ACC112 (cell line): ENCODE measurements at regions not wholly inside any gene's neighbourhood (a gene's known extent, or its start where the extent isn't known, plus 50 kb on each side); places are given as distances from the start of the nearest gene placed in this dataset.

ENCODE experiments used
- H2AFZ ChIP-seq: fragments of 200-600 bp; sonication (generic); one replicate; pipeline ENCODE4 v1.6.0; 2017; ENCODE audit warnings: antibody characterized with exemption, low read length; ENCODE audit not compliant: unreplicated experiment
- H3K27ac ChIP-seq: fragments of 200-600 bp; sonication (generic); 2 replicates; pipeline ENCODE4 v1.5.1; 2014; ENCODE audit warnings: low read depth, mild to moderate bottlenecking, antibody characterized with exemption, low read length, moderate library complexity
- H3K27me3 ChIP-seq: fragments of 200-600 bp; sonication (generic); 2 replicates; pipeline ENCODE4 v1.6.1; 2014; ENCODE audit warnings: mild to moderate bottlenecking, antibody characterized with exemption, low read length, moderate library complexity, mixed read lengths; ENCODE audit not compliant: insufficient read depth
- H3K36me3 ChIP-seq: fragments of 200-600 bp; sonication (generic); 2 replicates; pipeline ENCODE4 v1.6.1; 2016; ENCODE audit warnings: mild to moderate bottlenecking, antibody characterized with exemption, low read length, moderate library complexity, mixed read lengths; ENCODE audit not compliant: insufficient read depth
- H3K4me1 ChIP-seq: fragments of 200-600 bp; sonication (generic); one replicate; pipeline ENCODE4 v1.6.1; 2016; ENCODE audit warnings: low read length, mixed read lengths; ENCODE audit not compliant: insufficient read depth, unreplicated experiment, control insufficient read depth
- H3K4me3 ChIP-seq: fragments of 200-600 bp; sonication (generic); 2 replicates; pipeline ENCODE4 v1.5.1; 2014; ENCODE audit warnings: mild to moderate bottlenecking, low read depth, low read length
- H3K79me2 ChIP-seq: fragments of 200-600 bp; sonication (generic); one replicate; pipeline ENCODE4 v1.6.0; 2016; ENCODE audit warnings: low read length; ENCODE audit not compliant: control insufficient read depth, unreplicated experiment, insufficient read depth

- Histone ChIP-seq H2AFZ (no peak overlapping the region), H3K79me2 (no peaks in the 10 kb centered on the region), H3K4me1 (no peaks in the 10 kb centered on the region), H3K27me3 (no peaks in the 10 kb centered on the region), H3K27ac (no peak overlapping the region), H3K4me3 (no peak overlapping the region), H3K36me3 (no peaks in the 10 kb centered on the region)
Observed at GRCh38 chr5:57396701-57397100, 85.9 kb downstream of the ACTBL2 start.

DNA sequence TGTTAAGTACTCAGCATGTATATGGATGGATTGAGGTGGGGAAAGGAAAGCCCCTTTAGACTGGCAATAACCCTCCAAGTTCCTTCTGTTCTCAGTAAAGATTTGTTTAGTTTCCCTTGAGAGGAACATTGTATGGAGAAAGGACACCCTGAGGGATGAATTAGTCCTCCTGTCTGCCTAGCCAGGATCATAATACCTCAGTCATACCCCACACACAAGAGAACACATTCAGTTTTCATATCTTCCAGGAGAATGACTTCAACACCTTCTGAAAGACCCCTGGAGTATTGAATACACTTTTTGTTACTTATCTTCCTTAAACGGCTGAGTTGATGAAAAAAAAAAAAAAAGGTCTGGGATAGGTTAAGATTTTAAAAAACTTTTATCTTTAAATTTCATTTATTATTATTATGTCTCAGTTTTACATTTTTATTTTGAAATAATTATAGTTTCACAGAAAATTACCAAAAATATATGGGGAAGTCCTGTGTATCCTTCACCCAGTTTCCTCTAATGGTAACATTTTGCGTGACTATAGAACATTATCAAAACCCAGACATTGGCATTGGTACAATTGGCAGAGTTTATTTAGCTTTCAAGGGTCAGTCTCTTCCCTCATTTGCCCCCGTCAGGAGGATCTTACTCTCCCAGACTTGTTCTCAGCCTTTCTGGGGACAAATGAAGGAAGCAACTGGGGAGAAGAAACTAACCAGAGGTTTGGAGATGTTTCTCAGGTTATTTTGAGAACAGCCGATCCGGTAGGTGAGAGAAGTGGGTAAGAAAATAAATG, 88.0 kb downstream of the ACTBL2 start:
- Histone ChIP-seq H2AFZ (no peak overlapping the region), H3K79me2 (no peaks in the 10 kb centered on the region), H3K36me3 (no peaks in the 10 kb centered on the region), H3K27me3 (no peaks in the 10 kb centered on the region), H3K4me1 (no peaks in the 10 kb centered on the region), H3K4me3 (no peak overlapping the region), H3K27ac (no peak overlapping the region)

DNA sequence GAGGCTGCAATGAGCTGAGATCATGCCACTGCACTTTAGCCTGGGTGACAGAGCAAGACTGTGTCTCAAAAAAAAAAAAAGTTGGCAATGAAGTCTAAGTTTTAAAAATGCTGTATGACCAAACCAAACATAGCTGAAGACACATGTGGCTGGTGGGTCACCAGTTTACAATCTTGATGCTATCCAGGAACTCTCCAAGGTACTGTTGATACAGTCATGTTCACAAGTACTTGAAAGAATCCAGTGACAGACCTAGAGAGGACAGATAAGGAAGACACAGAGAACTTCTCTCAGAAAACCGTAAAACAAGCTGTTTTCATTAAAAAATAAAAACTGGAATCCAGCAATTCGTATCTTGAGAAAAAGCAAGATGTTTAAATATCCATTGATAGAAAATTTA, 95.7 kb downstream of the ACTBL2 start:
- peaks cover 9% of the 10 kb centered on the region for H3K4me1 ChIP-seq
- H3K4me3 ChIP-seq, result no peak overlapping the region
- no peaks in the 10 kb centered on the region for H3K27me3 ChIP-seq
- no peaks in the 10 kb centered on the region for H3K79me2 ChIP-seq
- H3K27ac ChIP-seq, result no peak overlapping the region
- H3K36me3 ChIP-seq, result no peaks in the 10 kb centered on the region
- no peak overlapping the region for H2AFZ ChIP-seq

DNA sequence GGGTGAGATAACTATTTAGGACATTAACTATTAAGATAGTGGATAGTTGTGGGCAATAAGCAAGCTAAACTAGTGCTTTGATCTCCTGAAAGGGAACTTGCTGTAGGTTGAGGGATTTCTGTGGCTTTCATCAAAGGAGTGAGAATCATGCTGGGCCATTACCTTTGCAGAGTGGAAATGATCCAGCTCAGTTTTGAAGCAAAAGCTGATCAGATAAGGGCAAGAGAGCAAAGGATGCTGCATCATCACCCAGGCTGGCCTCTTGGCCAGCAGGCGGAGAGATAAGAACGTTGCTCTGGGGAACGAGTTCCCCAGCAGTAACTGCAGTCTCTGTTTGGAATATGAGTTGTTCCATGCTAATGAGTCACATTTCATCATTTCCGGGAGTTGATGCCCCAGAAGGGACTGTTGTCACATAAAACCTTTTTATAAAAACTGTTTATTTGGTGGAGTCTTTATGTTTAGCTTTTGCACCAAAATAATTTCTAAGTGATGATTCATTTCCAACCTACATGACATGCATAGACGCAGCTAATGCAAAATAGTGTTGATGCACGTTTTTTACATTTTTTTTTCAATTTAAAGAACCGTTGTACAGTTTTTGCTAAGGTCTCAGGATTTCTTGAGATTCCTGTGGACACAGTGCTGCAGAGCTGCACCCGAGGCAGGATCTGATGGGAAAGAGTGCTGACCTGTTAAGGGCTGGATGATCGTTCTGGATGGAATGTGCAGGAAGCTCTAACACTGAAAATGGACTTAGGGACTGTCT, 99.3 kb downstream of the ACTBL2 start:
- Histone ChIP-seq H2AFZ (no peak overlapping the region), H3K79me2 (no peaks in the 10 kb centered on the region), H3K4me1 (peaks cover 9% of the 10 kb centered on the region), H3K27me3 (no peaks in the 10 kb centered on the region), H3K36me3 (no peaks in the 10 kb centered on the region), H3K27ac (peak overlapping the region; percentile 89), H3K4me3 (peak overlapping the region; percentile 29)

- Histone ChIP-seq H3K27ac (peak overlapping the region; percentile 89), H3K27me3 (no peaks in the 10 kb centered on the region), H3K36me3 (no peaks in the 10 kb centered on the region), H2AFZ (no peak overlapping the region), H3K79me2 (no peaks in the 10 kb centered on the region), H3K4me3 (peak overlapping the region; percentile 5; the same call in 1 of the 2 replicates), H3K4me1 (peaks cover 9% of the 10 kb centered on the region)
Observed at GRCh38 chr5:57382655-57383054, 100.0 kb downstream of the ACTBL2 start.

DNA sequence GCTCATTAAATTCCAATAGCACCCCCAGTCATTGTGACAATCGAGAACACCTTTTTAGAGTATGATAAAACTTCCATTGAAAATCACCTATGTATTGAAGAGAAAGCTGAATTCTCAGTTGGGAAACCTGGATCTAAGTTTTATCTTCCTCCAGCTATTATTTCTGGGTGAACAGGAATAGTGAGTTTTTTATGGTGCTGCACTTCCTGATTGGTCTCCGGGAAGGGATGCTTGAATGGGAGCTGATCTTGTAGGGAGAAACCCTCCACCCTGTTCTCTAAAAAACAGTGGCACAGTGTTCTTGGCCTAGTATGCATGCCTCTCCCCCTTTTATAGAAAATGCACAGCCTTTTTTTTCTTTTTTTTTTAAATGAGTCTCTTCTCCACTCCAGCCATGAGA, 112.2 kb downstream of the ACTBL2 start:
- H3K27me3 ChIP-seq, result no peaks in the 10 kb centered on the region
- H3K27ac ChIP-seq, result no peak overlapping the region
- H3K4me1 ChIP-seq, result peaks cover 12% of the 10 kb centered on the region
- H3K4me3 ChIP-seq, result no peak overlapping the region
- H3K79me2 ChIP-seq, result no peaks in the 10 kb centered on the region
- no peaks in the 10 kb centered on the region for H3K36me3 ChIP-seq
- no peak overlapping the region for H2AFZ ChIP-seq

DNA sequence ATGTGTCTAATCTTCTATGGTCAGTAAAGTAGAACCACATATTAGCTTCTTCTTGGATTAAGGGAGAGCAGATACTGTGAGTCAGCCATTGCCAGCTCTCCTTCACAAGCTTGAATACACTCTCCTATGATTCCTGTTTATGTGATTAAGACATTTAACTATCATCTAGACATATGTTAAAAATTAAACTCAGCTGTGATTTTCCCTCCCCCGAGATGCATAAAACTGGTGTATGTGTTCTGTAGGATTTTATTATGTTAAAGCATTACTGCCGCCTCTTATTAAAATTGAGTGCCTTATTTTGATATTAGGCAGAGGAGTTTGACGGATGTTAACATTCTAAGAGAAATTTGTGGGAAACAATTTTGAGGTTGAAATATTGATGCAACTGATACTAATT, 114.6 kb downstream of the ACTBL2 start:
- H3K79me2 ChIP-seq, result no peaks in the 10 kb centered on the region

GRCh38 chr5:57366744-57367143, 115.9 kb downstream of the ACTBL2 start:
- Histone ChIP-seq H3K27ac (no peak overlapping the region), H2AFZ (no peak overlapping the region), H3K27me3 (no peaks in the 10 kb centered on the region), H3K4me1 (peaks cover 12% of the 10 kb centered on the region), H3K4me3 (no peak overlapping the region), H3K36me3 (no peaks in the 10 kb centered on the region), H3K79me2 (no peaks in the 10 kb centered on the region)

More for the DNA sequence above, 114.6 kb downstream of the ACTBL2 start:
- H3K4me1 ChIP-seq, result peaks cover 12% of the 10 kb centered on the region
- no peak overlapping the region for H3K27ac ChIP-seq
- no peaks in the 10 kb centered on the region for H3K36me3 ChIP-seq
- no peak overlapping the region for H2AFZ ChIP-seq
- H3K4me3 ChIP-seq, result no peak overlapping the region
- H3K27me3 ChIP-seq, result no peaks in the 10 kb centered on the region

GRCh38 chr5:57362951-57363350, 119.7 kb downstream of the ACTBL2 start:
- Histone ChIP-seq H3K79me2 (no peaks in the 10 kb centered on the region), H3K27me3 (no peaks in the 10 kb centered on the region), H3K27ac (no peak overlapping the region), H3K36me3 (no peaks in the 10 kb centered on the region), H3K4me1 (peaks cover 12% of the 10 kb centered on the region), H2AFZ (no peak overlapping the region), H3K4me3 (no peak overlapping the region)

DNA sequence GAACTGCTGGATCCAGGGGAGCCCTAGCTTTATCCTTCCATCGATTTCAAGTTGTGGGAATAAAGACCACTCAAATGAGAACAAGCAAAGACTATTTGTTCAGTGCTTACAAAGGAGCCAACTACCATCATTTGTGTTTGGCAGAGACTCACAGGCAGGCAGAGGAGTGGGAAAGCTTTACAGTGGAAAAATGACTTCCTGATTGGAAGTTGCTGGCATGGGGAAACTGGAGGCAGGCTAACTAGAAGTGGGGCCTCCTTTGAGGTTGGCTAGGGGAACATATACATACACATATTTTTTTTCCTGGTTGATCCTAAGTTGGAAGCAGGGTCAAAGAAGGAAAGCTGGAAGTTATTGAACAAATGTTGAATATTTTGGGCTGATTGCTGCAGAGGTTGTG, 121.7 kb downstream of the ACTBL2 start:
- Histone ChIP-seq H3K4me1 (no peaks in the 10 kb centered on the region), H3K27ac (no peak overlapping the region), H2AFZ (no peak overlapping the region), H3K36me3 (no peaks in the 10 kb centered on the region), H3K4me3 (no peak overlapping the region), H3K79me2 (no peaks in the 10 kb centered on the region), H3K27me3 (no peaks in the 10 kb centered on the region)
